Hepatocyte (in vitro differentiated cells): ENCODE measurements at regions not wholly inside any gene's neighbourhood (a gene's known extent, or its start where the extent isn't known, plus 50 kb on each side); places are given as distances from the start of the nearest gene placed in this dataset.

Source experiments
- DNase-seq: peaks from one replicate; pipeline ENCODE4 v3.0.0-alpha.2; 2016; ENCODE audit warnings: low spot score
- H2AFZ ChIP-seq: fragments of 200-600 bp; sonication (generic); 2 replicates; pipeline ENCODE4 v1.6.0; 2016; ENCODE audit warnings: antibody characterized with exemption, mild to moderate bottlenecking
- H3K27ac ChIP-seq: fragments of 200-600 bp; sonication (generic); 2 replicates; pipeline ENCODE4 v1.5.1; 2016; ENCODE audit warnings: mild to moderate bottlenecking
- H3K27me3 ChIP-seq: fragments of 200-600 bp; sonication (generic); 2 replicates; pipeline ENCODE4 v1.6.1; 2016
- H3K36me3 ChIP-seq: fragments of 200-600 bp; sonication (generic); replicated peaks from 2 replicates; pipeline ENCODE4 v1.5.1; 2016; ENCODE audit warnings: low read depth; ENCODE audit not compliant: insufficient read depth
- H3K4me1 ChIP-seq: fragments of 200-600 bp; sonication (generic); 2 replicates; pipeline ENCODE4 v1.5.1; 2016; ENCODE audit warnings: mild to moderate bottlenecking, moderate library complexity; ENCODE audit not compliant: insufficient read depth
- H3K4me2 ChIP-seq: fragments of 200-600 bp; sonication (generic); 2 replicates; pipeline ENCODE4 v1.6.0; 2016
- H3K4me3 ChIP-seq: fragments of 200-600 bp; sonication (generic); 2 replicates; pipeline ENCODE4 v1.5.1; 2016; ENCODE audit warnings: mild to moderate bottlenecking
- H3K79me2 ChIP-seq: fragments of 200-600 bp; sonication (generic); 2 replicates; pipeline ENCODE4 v1.6.0; 2017; ENCODE audit warnings: mild to moderate bottlenecking
- H3K9me2 ChIP-seq: fragments of 200-600 bp; sonication (generic); replicated peaks from 2 replicates; pipeline ENCODE4 v1.6.0; 2017; ENCODE audit warnings: mild to moderate bottlenecking; ENCODE audit not compliant: insufficient read depth
- H3K9me3 ChIP-seq: fragments of 200-600 bp; sonication (generic); 2 replicates; pipeline ENCODE4 v1.5.1; 2016; ENCODE audit warnings: low read depth, mild to moderate bottlenecking
- H4K20me1 ChIP-seq: fragments of 200-600 bp; sonication (generic); 2 replicates; pipeline ENCODE4 v1.6.0; 2016; ENCODE audit warnings: mild to moderate bottlenecking; ENCODE audit not compliant: insufficient read depth, poor library complexity, severe bottlenecking
- EZH2 ChIP-seq: fragments of 200-600 bp; sonication (generic); IDR thresholded peaks from 2 replicates; pipeline ENCODE4 v1.6.1; 2016; ENCODE audit warnings: antibody characterized with exemption, mild to moderate bottlenecking, borderline replicate concordance
- EZH2phosphoT487 ChIP-seq: fragments of 200-600 bp; sonication (generic); IDR thresholded peaks from one replicate; pipeline ENCODE4 v1.6.1; 2018; ENCODE audit warnings: antibody characterized with exemption, mild to moderate bottlenecking, low read depth, moderate library complexity; ENCODE audit not compliant: unreplicated experiment, severe bottlenecking
- WGBS: methylation state at CpG from one replicate; pipeline ENCODE4 v1.1.6; 2016; ENCODE audit warnings: low lambda C conversion rate; ENCODE audit errors: missing lambda C conversion rate; 5-methylcytosine and 5-hydroxymethylcytosine counted together
- TF ChIP-seq, protein P1 (sequence below): fragments of 200-600 bp; sonication (generic); IDR thresholded peaks from 2 replicates; pipeline ENCODE4 v1.5.1; 2016; ENCODE audit warnings: antibody characterized with exemption, mild to moderate bottlenecking; ENCODE audit not compliant: poor library complexity

DNA sequence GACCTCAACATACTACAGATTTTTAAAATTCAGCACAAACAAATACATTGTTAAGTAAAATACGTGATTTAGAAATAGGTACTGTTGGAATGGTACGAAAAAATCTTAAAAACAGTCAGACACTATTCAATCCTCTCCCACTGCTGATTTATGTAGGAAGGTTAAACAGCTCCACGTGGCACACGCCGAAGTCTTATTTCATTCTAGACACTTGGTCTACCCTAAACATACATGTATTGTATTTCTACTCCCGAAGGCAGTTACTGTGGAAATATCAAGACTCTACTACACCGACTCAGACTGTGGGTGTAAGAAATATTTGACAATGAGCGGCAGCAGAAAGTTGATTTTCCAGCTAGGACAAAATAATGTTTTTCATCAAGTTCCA lies 130.6 kb downstream of the MPP7 start:
- H3K4me2 ChIP-seq = no peak overlapping the region
- H3K79me2 ChIP-seq = no peaks in the 10 kb centered on the region
- H3K27ac ChIP-seq = no peak overlapping the region
- TF ChIP-seq EZH2phosphoT487 = no peak
- H3K4me3 ChIP-seq = no peak overlapping the region
- H2AFZ ChIP-seq = no peak overlapping the region
- no peaks in the 10 kb centered on the region for H3K9me2 ChIP-seq
- H3K27me3 ChIP-seq = no peaks in the 10 kb centered on the region
- H3K36me3 ChIP-seq = no peaks in the 10 kb centered on the region
- no peaks in the 10 kb centered on the region for H3K4me1 ChIP-seq
- no peak for DNase-seq
- 95% methylated on average over 8 of the region's 8 CpGs for WGBS
- H4K20me1 ChIP-seq = no peaks in the 10 kb centered on the region
- H3K9me3 ChIP-seq = no peaks in the 10 kb centered on the region

DNA sequence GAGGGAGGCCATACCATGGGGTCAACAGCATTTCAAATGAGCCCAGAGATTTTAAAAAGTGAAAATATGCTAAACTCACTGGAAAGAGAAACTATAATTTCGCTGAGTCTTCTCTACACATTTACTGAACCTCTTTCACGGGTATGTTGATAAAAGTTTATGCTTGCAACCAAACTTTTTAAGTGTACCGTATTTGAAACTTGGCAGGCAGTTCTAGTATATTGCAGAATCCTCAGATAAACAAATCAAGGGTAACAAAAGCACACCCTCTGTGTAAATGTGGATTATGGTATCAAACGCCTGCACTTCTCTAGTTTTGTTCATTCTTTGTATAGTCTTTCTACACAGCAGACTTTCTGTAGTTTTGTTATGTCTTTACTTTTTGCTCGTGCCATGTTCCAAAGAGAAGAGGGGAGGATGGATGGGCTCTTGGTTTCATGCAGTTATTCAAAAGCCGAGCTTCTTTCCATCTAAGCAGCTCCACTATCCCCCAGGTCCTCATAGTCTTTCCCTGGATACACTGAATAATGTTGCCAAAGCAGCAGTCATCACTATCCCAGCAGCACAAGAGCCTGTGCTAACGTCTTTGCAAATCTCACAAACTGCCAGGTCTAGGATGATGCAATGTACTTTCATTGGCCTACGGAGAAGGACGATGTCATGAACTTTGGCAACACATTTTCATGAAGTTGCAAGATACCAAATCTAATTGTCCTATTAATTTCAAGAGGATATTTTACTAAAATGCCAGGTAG lies 131.2 kb downstream of the MPP7 start:
- Histone ChIP-seq H3K36me3 (no peaks in the 10 kb centered on the region), H4K20me1 (no peaks in the 10 kb centered on the region), H3K9me2 (no peaks in the 10 kb centered on the region), H3K9me3 (no peaks in the 10 kb centered on the region), H3K4me3 (no peak overlapping the region), H3K79me2 (no peaks in the 10 kb centered on the region), H3K4me1 (no peaks in the 10 kb centered on the region), H3K27me3 (no peaks in the 10 kb centered on the region), H2AFZ (no peak overlapping the region), H3K27ac (no peak overlapping the region), H3K4me2 (no peak overlapping the region)
- no peak for TF ChIP-seq EZH2phosphoT487
- TF ChIP-seq EZH2 = no peak
- TF ChIP-seq, protein P1, sequence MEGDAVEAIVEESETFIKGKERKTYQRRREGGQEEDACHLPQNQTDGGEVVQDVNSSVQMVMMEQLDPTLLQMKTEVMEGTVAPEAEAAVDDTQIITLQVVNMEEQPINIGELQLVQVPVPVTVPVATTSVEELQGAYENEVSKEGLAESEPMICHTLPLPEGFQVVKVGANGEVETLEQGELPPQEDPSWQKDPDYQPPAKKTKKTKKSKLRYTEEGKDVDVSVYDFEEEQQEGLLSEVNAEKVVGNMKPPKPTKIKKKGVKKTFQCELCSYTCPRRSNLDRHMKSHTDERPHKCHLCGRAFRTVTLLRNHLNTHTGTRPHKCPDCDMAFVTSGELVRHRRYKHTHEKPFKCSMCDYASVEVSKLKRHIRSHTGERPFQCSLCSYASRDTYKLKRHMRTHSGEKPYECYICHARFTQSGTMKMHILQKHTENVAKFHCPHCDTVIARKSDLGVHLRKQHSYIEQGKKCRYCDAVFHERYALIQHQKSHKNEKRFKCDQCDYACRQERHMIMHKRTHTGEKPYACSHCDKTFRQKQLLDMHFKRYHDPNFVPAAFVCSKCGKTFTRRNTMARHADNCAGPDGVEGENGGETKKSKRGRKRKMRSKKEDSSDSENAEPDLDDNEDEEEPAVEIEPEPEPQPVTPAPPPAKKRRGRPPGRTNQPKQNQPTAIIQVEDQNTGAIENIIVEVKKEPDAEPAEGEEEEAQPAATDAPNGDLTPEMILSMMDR = no peak
- DNase-seq = no peak
- 71% methylated on average over 9 of the region's 9 CpGs for whole genome bisulfite sequencing

DNA sequence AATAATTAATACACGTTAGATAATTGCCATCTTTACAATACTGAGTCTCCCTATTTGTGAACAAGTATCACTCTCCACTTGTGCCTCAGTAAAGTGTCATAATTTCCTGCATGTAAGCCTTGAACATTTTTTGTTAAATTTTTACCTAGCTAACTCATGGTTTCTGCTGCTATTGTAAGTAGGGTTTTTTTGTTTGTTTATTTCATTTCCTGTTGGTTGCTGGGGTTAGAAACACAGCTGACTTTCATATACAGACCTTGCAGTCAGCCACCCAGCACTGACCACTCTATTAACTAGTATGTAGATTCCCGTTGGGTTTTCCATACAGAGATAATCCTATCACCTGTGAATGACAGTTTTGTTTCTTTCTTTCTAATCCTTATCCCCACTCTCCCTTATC lies 133.3 kb downstream of the MPP7 start:
- H4K20me1 ChIP-seq = no peaks in the 10 kb centered on the region
- no peaks in the 10 kb centered on the region for H3K4me1 ChIP-seq
- no peak overlapping the region for H2AFZ ChIP-seq
- no peaks in the 10 kb centered on the region for H3K27me3 ChIP-seq
- no peak overlapping the region for H3K27ac ChIP-seq
- no peak overlapping the region for H3K4me3 ChIP-seq
- TF ChIP-seq, protein P1 = no peak
- TF ChIP-seq EZH2 (no peak), EZH2phosphoT487 (no peak)
- no peaks in the 10 kb centered on the region for H3K79me2 ChIP-seq
- no peak overlapping the region for H3K4me2 ChIP-seq
- H3K9me3 ChIP-seq = no peaks in the 10 kb centered on the region
- no peak for DNase-seq
- WGBS = 53% methylated on average over 2 of the region's 2 CpGs
- H3K9me2 ChIP-seq = no peaks in the 10 kb centered on the region
- H3K36me3 ChIP-seq = no peaks in the 10 kb centered on the region

DNA sequence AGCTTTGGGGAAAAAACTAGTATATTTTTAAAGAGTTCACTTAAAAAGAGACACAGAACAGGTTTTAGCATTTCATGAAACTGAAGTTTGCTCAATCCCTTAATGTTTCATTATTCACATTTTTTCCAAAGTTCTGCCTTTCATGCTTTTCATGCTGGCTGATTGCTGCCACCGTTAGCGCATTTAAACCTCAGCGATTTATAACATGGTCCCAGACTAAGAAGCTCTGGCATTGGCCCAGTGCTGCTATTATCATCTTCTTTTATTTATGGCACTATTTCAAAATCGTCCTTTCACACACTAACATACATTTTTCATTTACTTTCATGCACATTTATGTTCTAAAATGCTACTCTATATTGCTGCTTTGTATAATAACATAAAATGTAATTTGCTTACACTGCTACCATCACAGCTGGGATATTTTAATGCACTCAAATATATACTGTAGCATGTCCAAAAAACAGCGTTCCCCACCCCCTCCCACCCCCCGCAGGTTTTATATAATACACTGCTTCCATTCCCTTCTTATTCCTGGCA lies 141.9 kb downstream of the MPP7 start:
- Histone ChIP-seq H3K27ac (no peak overlapping the region), H3K9me3 (no peaks in the 10 kb centered on the region), H3K4me1 (no peaks in the 10 kb centered on the region), H3K4me2 (no peak overlapping the region), H3K36me3 (no peaks in the 10 kb centered on the region), H3K27me3 (no peaks in the 10 kb centered on the region), H4K20me1 (no peaks in the 10 kb centered on the region), H3K4me3 (no peak overlapping the region), H3K9me2 (no peaks in the 10 kb centered on the region), H2AFZ (no peak overlapping the region), H3K79me2 (no peaks in the 10 kb centered on the region)
- no peak for DNase-seq
- TF ChIP-seq, protein P1 = no peak
- TF ChIP-seq EZH2 = no peak
- TF ChIP-seq EZH2phosphoT487 = no peak
- WGBS = 76% methylated on average over 6 of the region's 6 CpGs
